ENCODE measurements at regions not wholly inside any gene's neighbourhood (a gene's known extent, or its start where the extent isn't known, plus 50 kb on each side); places are given as distances from the start of the nearest gene placed in this dataset.

- Mint-ChIP-seq H3K36me3 (ENCODE audit: low read depth) (no peaks in the 10 kb centered on the region), H3K4me1 (peaks cover 39% of the 10 kb centered on the region), H3K27me3 (ENCODE audit: low read depth, poor library complexity) (peaks cover 10% of the 10 kb centered on the region)
These were observed 256.5 kb upstream of the SALL3 start for GRCh38 chr18:78722929-78723710.

DNA sequence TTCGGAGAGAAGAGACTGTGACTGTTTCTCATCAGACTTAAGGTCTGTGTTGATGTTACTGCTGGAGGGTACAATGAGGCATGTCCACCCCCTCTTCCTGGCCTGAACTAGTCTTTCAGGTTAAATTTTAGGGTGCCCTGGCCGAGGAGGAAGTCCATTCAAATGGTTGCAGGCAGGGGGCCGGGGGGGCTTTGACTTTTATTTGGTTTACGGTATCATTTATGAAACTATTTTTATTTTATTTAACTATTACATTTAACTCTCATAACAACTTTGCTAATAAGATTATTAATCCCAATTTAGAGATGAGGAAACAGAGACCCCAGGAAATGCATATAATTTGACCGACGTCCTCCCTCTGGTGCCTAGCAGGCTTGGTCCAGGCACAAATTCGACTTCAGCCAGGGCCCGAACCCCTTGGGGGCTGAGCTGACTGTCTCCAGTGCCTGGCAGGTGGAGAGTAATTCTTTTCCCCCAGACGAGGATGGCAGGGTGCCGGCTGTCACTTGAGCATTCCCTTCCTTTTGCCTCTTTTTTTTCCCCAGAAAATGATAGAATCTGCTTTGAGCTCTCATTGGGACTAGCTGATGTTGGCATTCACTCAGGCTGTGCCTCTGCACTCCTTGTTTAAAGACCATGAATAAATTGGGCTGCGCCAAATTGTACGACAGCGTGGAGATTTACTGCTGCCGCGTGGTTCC is 255.3 kb upstream of the SALL3 start:
- Mint-ChIP-seq H3K9me3 (no peaks in the 10 kb centered on the region), H3K27ac (no peak overlapping the region), H3K36me3 (ENCODE audit: low read depth) (no peaks in the 10 kb centered on the region), H3K27me3 (ENCODE audit: low read depth, poor library complexity) (peaks cover 10% of the 10 kb centered on the region), H3K4me1 (peaks cover 39% of the 10 kb centered on the region), H3K4me3 (no peak overlapping the region)
- TF ChIP-seq, protein P1, sequence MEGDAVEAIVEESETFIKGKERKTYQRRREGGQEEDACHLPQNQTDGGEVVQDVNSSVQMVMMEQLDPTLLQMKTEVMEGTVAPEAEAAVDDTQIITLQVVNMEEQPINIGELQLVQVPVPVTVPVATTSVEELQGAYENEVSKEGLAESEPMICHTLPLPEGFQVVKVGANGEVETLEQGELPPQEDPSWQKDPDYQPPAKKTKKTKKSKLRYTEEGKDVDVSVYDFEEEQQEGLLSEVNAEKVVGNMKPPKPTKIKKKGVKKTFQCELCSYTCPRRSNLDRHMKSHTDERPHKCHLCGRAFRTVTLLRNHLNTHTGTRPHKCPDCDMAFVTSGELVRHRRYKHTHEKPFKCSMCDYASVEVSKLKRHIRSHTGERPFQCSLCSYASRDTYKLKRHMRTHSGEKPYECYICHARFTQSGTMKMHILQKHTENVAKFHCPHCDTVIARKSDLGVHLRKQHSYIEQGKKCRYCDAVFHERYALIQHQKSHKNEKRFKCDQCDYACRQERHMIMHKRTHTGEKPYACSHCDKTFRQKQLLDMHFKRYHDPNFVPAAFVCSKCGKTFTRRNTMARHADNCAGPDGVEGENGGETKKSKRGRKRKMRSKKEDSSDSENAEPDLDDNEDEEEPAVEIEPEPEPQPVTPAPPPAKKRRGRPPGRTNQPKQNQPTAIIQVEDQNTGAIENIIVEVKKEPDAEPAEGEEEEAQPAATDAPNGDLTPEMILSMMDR (IDR thresholded peaks at IDR 0.05): no peak
- DNase-seq: no peak

More at GRCh38 chr18:78722929-78723710, 256.5 kb upstream of the SALL3 start:
- TF ChIP-seq, protein P1 (IDR thresholded peaks at IDR 0.05): no peak
- H3K4me3 Mint-ChIP-seq: no peak overlapping the region
- no peak overlapping the region for H3K27ac Mint-ChIP-seq
- no peak for DNase-seq
- H3K9me3 Mint-ChIP-seq: no peaks in the 10 kb centered on the region

DNA sequence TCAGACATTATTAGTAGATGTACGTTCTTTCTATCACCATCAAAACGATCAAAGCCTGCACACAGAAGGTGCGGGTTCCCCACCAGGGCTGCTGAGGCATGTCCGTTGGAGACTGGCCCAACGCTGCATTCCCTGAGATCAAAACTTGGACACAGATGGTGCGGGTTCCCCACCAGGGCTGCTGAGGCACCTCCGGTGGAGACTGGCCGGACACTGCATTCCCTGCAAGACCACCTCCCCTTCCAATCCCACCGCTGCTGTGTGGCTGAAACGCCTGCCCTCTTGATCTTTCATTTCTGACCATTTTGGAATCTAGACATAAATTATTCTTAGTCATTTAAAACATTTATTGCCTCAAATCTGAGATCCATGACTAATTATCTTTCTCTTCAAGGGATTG is 254.2 kb upstream of the SALL3 start:
- H3K27ac Mint-ChIP-seq: no peak overlapping the region
- no peak for DNase-seq
- H3K36me3 Mint-ChIP-seq (ENCODE audit: low read depth): no peaks in the 10 kb centered on the region
- no peak overlapping the region for H3K4me3 Mint-ChIP-seq
- TF ChIP-seq, protein P1 (IDR thresholded peaks at IDR 0.05): no peak
- peaks cover 4% of the 10 kb centered on the region for H3K27me3 Mint-ChIP-seq (ENCODE audit: low read depth, poor library complexity)
- no peaks in the 10 kb centered on the region for H3K9me3 Mint-ChIP-seq
- peaks cover 37% of the 10 kb centered on the region for H3K4me1 Mint-ChIP-seq

DNA sequence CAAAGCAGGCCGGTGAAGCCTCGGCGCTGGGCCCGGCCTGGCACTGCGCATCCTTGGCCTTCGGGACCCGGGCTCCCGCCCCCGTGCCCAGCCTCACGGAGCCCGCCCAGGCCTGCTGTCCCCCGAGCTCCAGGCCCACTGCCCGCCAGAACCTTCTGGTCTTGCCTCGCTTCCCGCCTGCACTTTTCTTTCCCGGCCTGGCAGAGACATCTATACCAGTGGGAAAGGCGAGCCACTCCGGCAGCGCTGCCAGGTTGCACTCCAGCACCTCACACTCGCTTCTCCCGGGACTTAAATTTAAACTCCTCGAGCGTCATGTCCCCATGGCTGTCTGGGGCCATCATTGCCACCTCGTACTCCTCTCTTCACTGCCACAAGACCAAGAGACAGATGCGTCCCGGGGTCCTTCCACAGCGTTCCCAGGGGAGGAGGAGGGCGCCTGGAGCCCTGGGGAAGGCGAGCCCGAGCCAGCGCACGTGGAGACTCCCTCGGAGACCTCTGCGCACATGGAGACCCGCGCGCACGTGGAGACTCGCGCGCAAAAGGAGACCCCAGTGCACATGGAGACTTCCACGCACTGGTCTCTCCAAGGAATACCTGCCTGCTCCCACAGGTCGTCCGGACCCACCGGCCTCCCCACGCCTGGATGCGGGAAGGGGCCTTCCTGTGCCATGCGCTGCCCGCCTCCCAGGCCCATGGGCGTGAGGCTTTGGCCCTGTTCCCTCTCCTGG is 253.1 kb upstream of the SALL3 start:
- Mint-ChIP-seq H3K9me3 (no peaks in the 10 kb centered on the region), H3K4me1 (peaks cover 38% of the 10 kb centered on the region), H3K27ac (no peak overlapping the region), H3K4me3 (no peak overlapping the region), H3K27me3 (ENCODE audit: low read depth, poor library complexity) (no peaks in the 10 kb centered on the region), H3K36me3 (ENCODE audit: low read depth) (no peaks in the 10 kb centered on the region)
- no peak for DNase-seq
- TF ChIP-seq, protein P1 (IDR thresholded peaks at IDR 0.05): no peak

DNA sequence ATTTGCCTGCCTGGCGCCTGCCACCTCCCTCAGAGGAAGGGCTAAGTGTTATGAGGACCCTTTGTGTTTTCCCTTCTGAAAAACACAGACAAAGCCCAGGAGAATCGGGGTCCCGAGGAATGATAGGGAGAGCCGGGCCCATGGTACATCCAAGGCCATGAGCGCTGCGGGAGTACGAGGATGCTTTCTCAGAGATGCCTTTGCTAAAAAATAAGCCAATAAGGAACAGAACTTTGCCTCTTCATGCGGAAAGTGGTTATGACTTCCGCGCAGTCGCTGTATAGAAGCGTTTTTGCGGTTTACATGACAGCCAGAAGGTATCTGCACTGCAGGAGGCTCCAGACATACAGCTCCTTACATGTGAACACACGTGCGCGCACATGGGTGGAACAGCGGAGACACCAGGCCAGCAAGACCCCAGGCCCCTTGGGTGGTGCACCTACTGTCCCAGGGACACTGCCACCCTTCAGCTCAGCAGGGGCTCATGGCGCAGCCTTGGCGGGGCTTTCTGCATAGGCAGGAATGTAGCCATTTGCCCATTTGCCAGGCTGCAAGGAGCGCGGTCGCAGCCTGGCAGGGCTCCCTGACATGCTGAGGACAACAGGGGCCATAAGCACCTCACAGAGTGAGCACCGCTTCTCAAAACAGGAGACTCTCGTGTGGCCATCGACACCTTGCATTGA is 252.4 kb upstream of the SALL3 start:
- peaks cover 31% of the 10 kb centered on the region for H3K4me1 Mint-ChIP-seq

More for the DNA sequence above, 252.4 kb upstream of the SALL3 start:
- TF ChIP-seq, protein P1 (IDR thresholded peaks at IDR 0.05): no peak
- Mint-ChIP-seq H3K27ac (no peak overlapping the region), H3K27me3 (ENCODE audit: low read depth, poor library complexity) (no peaks in the 10 kb centered on the region), H3K36me3 (ENCODE audit: low read depth) (no peaks in the 10 kb centered on the region), H3K9me3 (no peaks in the 10 kb centered on the region), H3K4me3 (no peak overlapping the region)
- no peak for DNase-seq
